Myocyte (in vitro differentiated cells): ENCODE measurements at regions not wholly inside any gene's neighbourhood (a gene's known extent, or its start where the extent isn't known, plus 50 kb on each side); places are given as distances from the start of the nearest gene placed in this dataset.
A peak's percentile ranks its signal among the peaks of the same experiment; 100 is the strongest.

Experiments
- DNase-seq: peaks from one replicate; pipeline ENCODE4 v3.0.0-alpha.2; 2012; ENCODE audit warnings: low read depth

DNA sequence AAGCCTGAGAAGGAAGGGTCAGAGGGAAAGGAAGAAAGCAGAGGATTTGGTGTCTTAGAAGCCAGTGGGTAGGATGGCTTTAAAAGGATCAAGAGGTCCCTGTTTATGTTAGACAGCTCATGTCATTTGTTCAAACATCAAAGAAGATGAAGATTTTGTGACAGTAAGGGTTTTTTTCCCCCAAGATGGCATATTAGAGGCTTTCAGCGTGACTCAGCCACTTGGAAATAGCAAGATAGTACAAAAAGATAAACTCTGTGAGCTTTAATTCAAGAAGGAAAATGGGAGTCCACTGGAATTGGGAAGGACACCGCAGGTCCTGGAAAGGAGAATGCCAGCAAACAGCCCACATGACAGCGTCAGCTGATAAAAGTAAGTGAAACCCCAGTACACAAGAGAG, 467.1 kb upstream of the THBS1 start:
- DNase-seq = no peak

DNA sequence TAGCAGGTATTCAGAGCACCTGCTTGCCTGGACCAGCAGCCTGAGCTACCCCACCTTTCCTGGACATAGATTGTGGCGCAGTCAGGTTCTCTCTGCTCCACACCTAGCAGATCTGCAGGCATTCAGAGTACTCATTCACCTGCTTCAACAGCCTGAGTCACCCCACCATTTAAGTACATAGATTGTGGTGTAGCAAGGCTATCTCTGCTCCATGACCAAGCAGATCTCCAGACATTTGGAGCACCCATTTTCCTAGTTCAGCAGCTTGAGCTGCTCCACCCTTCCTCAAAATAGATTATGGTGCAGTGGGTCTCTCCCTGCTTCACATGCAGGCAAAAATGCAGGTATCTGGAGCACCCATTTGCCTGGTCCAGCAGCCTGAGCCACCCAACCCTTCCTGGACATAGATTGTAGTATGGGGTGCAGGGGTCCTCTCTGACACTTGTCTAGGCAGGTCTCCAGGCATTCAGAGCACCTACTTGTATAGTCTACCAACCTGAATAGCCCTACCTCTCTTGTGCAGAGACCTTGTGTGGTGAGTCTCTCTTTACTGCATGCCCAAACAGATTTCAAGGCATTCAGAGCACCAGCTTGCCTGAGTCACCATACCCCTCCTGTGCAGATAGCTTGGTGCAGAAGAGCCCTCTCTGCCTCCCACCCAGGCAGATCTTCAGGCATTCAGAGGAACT, 466.0 kb upstream of the THBS1 start:
- DNase-seq = no peak

DNA sequence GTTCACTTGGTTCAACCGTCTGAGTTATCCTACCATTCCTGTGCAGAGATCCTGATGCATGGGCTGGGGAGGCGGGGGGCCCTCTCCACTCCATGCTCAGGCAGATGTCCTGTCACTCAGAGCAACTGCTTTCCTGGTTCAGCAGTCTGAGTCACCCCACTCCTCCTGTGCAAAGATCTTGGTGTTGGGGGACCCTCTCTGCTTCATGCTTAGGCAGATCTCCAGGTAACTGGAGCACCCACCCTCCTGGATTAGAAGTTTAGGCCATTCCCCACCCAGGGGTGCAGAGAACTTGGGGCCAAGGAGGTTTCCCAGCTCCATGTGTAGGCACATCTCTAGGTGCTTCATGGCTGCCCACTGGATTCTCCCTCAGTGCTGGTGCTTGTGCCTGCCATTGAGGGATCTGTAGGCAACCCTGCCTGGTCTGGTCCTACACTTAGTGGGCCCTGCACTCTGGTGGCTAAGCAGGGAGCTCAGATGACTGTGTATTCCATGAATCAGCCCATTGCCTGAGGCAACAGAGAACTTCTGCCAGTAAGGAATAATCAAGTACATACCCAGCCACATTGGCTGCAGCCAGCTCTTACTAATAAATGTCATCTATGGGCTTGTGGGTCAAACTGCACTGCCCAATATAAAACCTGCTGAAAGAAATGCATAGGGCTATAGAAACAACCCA, 465.4 kb upstream of the THBS1 start:
- DNase-seq = no peak

DNA sequence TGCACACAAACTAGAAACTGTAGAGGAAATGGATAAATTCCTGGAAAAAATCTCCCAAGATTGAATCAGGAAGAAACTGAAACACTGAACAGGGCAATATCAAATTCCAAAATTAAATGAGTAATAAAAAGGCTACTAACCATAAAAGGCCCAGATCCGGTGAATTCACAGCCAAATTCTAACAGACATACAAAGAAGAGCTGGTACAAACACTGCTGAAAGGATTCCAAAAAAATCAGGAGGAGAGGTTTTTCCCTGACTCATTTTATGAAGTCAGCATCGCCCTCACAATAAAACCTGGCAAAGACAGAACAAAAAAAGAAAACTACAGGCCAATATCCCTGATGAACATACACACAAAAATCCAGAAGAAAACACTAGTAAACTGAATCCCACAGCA, 462.4 kb upstream of the THBS1 start:
- DNase-seq = peak; percentile 89

DNA sequence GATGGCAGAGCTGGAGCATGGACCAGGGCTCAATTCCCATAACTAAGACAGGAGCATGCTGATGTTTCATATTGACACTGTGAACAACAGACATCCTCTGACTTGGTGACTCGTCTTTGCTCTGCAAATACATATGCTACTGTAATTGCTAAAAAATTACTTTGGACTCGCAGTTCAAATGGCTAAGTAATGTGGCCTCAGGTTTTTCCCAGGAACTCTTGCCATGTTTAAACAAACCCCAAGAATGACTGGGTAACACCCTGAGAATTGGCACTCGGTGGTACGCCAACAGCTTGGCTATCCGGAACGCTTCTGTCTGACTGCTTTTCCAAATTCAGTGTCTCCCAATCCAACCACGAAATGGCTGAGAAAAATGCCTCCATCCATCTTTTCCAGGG, 456.7 kb upstream of the THBS1 start:
- DNase-seq = no peak

DNA sequence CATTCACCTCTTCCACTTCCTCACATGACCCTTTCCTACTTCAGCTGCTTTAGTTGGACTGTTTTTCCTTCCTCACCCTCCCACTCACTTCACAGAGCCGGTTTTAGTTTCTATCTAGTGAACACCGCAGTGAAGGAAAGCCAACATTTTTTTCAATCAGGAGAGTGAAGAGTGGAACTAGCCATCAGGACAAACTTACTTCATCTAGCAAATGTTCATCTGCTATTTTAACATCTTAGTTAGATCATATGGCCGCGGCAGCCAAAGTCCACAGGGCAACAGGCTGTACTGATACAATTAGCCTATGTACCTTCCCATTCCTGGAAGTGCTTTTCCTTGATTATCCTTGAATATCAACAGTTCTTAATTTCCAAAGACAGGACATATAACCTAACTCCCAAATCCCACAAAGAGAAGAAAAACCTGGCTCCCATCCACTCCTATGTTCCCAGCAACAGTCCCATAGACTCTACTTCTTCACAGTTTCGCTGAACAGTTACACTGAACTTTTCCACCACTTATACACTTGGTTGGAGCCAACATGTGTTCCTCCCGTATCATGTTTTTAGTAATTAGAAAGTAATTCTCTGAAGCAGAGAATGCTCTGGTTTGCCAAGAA, 456.2 kb upstream of the THBS1 start:
- DNase-seq = peak; percentile 48

DNA sequence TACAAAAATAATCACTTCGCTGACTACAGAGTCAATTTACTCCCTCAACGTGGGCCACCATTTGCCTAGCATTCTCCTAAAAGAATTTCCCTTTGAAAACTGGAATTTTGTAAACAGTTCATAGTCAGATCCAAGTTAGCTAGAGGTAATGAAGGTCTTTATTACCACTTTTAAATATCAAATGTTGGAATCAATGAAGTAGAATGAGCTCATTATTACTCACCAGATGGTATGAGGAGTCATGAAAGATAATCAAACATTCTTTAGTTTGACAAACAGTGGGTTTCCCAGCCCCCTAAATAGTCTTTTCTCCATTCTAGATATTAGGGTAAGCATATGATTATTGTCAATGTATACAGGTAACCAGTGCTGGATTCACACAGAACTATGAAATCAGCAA, 455.7 kb upstream of the THBS1 start:
- DNase-seq = no peak

DNA sequence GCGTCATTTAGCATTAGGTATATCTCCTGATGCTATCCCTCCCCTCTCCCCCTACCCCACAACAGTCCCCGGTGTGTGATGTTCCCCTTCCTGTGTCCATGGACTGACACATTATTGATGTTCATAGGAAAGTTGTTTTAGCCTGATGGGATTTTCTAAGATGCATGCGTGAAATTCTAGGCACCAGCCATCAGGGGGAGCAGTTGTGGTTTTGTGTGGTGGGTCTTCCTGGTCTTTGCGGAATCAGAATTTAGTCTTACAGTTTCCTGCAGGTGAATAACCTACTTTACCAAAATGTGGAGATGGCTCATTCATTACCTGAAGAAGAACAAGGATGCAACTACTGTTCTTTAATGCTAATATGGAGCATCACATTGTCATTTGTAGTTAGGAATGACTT, 455.0 kb upstream of the THBS1 start:
- DNase-seq = peak; percentile 64

DNA sequence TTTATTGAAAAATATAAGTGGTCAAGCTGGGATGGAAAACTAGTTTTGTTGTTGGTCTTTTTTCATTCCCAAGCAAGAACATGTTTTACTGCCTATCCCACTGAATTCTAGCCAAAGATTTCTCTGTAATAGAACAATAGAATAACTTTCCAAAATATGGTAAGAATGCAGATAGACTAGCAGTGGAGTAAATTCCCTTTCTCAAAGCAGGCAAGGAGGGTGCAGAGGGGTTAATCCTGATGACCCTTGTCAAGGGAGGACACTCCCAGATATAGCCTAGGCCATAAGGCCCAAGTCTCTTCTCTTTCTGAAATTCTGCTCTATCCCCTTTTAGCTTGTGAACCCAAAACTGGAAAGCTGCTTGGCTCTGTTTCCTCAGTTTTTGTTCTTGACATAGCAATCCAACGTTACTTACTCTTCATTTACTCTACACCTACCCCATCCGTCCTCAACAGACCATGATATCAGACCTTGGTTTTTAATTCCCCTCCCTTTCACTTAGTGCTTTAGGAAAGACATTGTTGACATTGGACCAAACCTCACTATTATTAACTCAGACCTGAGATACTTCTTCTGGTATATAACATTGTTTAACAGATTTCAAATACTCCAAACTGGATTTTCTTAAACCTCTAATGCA, 453.6 kb upstream of the THBS1 start:
- peak; percentile 52 for DNase-seq

DNA sequence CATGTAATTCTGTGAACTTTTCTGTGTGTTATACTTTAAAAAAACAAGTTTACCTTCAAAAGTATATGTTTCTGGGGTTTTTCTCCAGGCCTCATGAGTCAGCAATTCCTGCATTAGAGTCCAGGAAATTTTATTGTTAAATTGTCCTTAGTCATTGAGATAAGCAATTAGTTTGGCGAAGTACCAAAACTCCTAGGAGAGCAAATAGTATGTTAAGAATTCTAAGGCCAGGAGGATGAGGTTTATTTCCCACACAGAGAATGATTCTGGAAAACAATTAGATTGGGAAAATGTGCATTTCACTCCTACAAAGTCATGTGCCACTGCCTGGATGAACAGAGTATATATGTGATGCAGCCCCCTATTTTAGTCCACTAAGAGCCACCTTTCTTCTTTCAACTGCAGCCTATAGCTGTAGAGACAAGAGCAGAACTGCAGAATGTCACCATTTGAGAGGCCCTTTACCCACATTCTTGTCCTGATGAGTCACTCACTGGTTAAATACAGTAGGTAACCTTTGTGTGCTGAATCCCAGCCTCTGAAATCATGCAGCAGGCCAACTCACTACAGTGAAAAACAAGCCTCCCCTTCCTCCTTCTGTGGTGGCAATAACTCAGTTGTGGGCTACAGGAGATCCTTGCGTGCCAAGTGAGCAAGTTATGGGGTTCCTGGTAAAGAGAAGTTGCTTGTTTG, 452.8 kb upstream of the THBS1 start:
- DNase-seq = peak; percentile 75

DNA sequence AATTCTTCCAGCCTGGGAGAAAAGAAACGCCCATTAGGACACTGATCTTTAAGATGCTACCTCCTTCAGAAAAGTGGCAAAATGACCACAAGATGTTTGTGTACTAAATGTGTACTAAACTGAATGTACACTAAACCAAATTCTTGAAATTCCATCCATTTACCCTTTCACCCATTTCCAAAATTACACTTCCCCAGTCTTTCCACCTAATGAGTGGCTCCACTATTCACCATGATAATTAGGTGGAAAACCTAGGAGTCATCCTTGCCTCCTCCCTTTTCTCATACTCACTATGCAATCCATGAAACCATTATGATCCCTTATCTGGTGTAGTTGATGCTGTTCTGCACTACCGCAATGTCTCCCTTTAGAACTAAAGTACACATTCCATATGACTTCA, 452.1 kb upstream of the THBS1 start:
- DNase-seq = no peak

DNA sequence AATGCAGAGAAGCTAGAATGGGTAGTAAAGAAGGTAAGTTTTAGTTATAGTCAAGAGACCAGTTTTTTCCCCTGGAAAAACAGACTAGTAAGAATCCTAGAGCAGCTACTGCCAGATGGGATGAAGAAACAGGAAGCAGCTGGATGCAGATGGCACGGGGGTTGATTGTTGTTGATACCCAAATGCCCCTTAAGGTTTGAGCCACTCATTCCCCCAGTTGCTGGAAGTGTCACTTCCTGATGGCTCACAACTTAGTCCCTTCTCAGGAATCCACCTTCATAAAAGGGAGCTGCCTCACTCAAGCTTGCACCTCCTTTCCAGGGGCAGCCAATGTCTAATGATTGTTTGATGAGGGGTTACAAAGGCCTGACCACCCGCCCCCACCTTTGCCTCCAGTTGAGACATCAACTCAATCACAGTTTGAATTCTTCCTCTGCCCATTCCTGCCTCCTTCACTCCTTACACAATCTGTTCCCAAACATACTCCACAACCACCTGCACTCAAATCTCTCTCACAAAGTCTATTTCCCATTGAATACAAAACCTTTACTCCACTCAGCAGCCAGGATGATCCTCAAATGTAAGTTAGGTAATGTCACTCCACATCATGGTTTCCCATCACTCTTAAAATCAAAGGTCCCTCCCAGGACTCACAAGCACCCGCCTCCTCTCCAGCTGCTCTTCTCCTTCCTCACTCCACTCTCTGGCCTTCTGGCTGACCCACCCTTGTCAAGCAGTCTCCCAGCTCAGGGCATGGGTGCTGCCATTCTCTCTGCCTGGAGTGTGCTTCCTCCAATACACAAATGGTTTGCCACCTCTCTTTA, 450.1 kb upstream of the THBS1 start:
- no peak for DNase-seq

DNA sequence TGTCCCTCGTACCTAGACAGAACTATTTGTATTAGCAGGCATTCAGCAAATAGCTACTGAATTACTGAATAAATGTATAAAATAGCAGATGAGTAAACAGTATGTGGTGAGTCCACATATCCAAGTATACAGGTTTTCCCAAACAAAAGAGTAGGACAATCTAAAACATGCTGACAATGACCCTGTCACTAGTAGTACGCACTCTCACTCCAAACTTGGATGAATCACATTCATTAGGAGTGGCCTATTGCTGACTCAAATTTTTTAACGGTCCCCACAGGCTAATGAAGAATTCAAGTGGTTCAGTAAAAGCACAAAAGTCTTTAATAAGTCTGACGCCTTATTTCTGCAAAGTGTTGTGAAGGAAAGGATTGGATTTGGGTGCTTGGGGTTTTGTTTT, 449.3 kb upstream of the THBS1 start:
- peak; percentile 59 for DNase-seq

DNA sequence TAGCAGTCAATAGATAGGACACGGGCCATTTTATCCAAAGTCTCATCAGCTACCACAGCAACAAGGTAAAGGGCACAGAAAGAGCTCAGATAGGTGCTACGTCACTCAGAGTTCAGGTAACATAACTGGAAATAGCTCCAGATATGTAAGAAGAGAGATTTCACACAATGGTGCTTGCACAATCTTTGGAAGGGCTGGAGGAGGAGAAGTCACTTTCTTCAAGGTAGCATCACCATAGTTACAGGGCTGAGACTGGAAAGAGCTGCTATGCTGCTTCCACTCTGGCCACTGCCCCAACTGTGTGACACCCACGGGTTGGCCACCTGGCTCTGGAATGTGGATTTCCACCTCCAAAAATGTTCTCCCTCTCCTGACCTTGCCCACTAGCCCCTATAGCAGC, 448.8 kb upstream of the THBS1 start:
- no peak for DNase-seq

DNA sequence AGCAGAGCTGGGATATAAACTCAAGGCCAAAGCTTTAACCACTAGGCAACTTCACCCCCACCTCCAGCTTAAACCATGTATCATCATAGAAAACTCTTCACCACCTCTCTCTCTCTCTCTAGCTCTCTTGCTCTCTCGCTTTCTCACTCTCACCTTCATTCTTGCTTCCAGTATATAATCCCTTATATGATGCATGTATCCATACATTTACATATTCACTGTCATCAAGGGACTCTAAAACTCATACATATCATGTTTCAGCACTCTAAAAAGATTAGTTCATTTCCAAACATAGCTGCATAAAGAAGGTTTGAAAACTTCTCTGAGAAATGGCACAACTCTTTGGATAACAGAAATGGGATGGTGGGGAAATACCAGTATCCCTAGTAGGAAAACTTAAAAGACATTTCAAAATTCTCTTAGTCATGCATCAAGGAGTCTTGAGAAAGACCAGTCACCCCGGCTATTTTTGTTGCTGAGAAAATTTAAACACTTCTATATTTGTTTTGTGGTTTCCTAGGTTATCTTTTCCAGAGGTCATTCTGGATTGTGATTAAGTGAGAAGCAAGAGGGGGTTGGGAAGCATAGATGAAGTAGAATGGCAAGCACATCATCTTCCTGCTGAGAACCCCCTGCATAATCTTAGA, 447.8 kb upstream of the THBS1 start:
- DNase-seq = peak; percentile 61

DNA sequence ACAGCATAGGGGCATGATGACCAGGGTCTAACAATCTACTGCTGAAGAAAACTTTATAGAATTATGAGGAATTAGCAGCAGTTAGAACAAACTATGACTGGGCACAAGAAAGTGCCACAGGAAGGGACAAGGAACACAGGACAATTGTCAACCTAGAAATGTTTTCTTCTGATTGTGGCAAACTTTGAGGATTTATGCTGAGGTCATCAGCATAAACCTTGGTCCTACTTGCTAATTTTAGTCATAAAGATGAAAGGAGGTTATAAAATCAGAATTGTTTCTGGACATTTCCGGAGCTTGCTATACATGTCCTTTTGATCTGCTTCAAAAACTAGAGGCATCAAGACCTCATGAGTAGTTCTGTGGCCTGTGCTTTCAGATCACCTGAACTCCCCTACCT, 446.6 kb upstream of the THBS1 start:
- DNase-seq = no peak

DNA sequence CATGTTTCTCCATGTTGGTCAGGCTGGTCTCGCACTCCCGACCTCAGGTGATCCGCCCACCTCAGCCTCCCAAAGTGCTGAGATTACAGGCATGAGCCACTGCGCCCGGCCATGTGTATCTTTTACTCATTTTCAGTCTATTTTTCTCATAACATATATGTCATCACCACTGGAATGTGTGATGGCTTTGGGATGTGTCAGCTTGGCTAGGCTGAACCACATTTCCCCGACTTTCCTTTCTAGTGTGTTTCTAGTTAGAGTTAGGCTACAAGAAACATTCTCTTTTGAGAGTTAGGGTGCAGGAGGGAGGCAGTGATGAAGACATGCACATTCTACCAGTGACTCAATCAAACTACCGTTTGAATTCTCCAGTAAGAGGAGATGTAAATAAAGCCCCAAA, 444.9 kb upstream of the THBS1 start:
- peak; percentile 59 for DNase-seq

DNA sequence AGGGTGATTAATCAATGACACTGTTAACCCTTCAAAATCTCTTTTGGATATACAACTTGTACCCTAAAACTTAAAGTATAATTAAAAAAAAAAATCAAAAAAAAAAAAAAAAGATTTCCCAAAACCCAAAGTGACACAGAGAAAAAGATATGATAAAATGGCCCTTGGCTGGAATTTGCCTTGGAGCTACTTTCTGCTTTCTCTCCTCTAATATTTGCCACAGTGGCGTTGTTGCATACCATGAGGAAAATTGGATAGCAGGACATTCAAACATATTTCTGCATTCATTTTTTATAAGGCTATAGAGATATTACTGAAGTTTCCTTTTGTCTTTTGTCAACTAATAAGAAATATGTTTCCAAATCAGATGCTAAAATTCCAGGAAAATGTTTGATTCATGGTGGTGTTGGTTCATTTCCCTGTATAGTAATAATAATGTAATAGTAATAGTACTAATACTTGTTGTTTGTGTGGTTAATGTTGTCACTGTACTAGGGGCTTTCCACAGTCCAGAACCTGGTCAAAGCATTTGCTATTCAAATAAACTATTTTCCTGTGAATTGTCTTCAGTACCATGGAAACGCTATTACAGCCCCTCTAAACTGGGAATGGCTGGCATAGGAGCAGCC, 441.3 kb upstream of the THBS1 start:
- DNase-seq = no peak

DNA sequence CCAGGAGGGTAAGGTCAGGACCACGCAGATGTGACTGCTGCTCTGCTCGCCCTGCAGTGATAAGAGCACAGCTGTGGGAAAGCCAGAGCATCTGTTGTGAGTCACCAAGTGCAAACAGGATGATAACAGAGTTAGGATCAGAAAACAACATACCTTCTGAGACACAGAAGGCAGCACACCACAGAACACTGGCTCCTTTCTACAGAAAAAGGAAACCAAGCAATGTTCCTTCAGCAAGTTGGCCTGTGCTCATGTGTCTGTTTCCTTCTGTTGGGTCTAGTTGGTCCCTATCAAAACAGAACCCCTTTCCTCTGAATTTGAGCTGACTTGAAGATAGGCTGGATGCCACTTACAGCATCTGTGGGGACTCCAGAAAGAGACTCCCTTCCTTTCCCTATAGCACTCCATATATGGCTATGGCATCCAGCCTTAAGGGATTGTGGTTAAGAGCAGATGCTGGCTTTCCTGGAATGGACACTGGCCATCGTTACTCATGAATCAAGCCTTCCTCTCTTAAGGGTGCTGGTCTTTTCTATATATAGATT, 440.7 kb upstream of the THBS1 start:
- DNase-seq = peak; percentile 93

DNA sequence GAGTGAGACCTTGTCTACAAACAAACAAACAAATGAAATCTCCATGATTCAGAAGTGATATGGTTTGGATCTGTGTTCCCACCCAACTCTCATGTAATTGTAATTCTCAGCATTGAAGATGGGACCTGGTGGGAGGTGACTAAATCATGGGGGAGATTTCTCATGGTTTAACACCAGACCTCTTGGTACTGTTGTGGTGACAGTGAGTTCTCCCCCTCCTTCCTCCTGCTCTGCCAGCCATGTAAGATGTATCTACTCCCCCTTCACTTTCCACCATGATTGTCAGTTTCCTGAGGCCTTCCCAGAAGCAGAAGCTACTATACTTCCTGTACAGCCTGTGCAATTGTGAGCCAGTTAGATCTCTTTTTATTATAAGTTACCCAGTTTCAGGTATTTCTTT, 438.4 kb upstream of the THBS1 start:
- no peak for DNase-seq
